Activated T-helper 1 cell treated with anti-CD3 and anti-CD28 coated beads, Interleukin-12 subunit alpha, Interleukin-12 subunit beta, Interleukin-2, Interleukin-4 antibody, amounts not matched to agents 30 ng/mL and 10 ng/mL and 1 ng/mL, durations not matched to agents 14 hours and 24 hours and 36 hours (primary cell): ENCODE measurements at regions not wholly inside any gene's neighbourhood (a gene's known extent, or its start where the extent isn't known, plus 50 kb on each side); places are given as distances from the start of the nearest gene placed in this dataset.

Source experiments
- DNase-seq: peaks from one replicate; pipeline ENCODE4 v3.0.0; 2021; ENCODE audit warnings: low spot score
- H3K27ac Mint-ChIP-seq: one replicate; pipeline ENCODE4 v1.8.0; 2021; ENCODE audit warnings: mild to moderate bottlenecking, mixed read lengths
- H3K27me3 Mint-ChIP-seq: one replicate; pipeline ENCODE4 v1.8.0; 2022; ENCODE audit warnings: mild to moderate bottlenecking, moderate library complexity, mixed read lengths; ENCODE audit not compliant: insufficient read depth
- H3K36me3 Mint-ChIP-seq: one replicate; pipeline ENCODE4 v1.8.0; 2021; ENCODE audit warnings: low read depth, mixed read lengths
- H3K4me1 Mint-ChIP-seq: one replicate; pipeline ENCODE4 v1.8.0; 2021; ENCODE audit warnings: low read depth, mixed read lengths
- H3K4me3 Mint-ChIP-seq: one replicate; pipeline ENCODE4 v1.8.0; 2021; ENCODE audit warnings: mild to moderate bottlenecking, moderate library complexity, mixed read lengths
- H3K9me3 Mint-ChIP-seq: one replicate; pipeline ENCODE4 v1.8.0; 2021; ENCODE audit warnings: mixed read lengths
- intact Hi-C: fragments of 100-400 bp; cut with micrococcal nuclease; formaldehyde crosslinking; loops from one replicate; pipeline ENCODE4 v1.15.1; 2024

- H3K4me1 Mint-ChIP-seq = peaks cover 20% of the 10 kb centered on the region
- H3K27me3 Mint-ChIP-seq = peaks cover 2% of the 10 kb centered on the region
- H3K36me3 Mint-ChIP-seq = peaks cover 14% of the 10 kb centered on the region
- peak overlapping the region; percentile 88 for H3K27ac Mint-ChIP-seq
- peaks cover 29% of the 10 kb centered on the region for H3K9me3 Mint-ChIP-seq
- peak overlapping the region; percentile 61 for H3K4me3 Mint-ChIP-seq
- peak; percentile 24 for DNase-seq
- intact Hi-C loops = loop anchor here (1.0 to 2.0 kb wide), 3 partner anchors 54 to 612 kb away; partner anchors contain the start of genes RANBP6 and UHRF2
These were observed 53.6 kb upstream of the RANBP6 start for GRCh38 chr9:6068983-6069382.

DNA sequence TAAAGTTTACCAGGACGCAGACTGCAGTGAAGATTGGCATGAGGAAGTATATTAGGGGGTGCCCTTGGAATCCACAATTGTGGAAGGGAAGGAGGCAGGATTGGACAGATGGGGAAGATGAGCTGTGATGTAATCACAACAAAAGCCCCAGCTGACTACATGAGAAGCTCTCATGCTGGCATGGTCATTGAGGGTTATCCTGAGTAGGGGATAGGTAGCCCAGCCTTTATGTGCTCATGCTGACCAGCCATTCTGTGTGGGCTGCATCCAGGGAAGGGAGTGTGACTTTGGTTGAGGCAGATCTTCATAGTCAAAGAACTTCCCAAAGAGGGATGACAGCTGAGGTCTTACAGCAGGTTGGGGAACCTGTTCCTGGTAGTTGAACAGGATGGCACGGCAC is 52.0 kb upstream of the RANBP6 start:
- peaks cover 2% of the 10 kb centered on the region for H3K27me3 Mint-ChIP-seq
- peaks cover 29% of the 10 kb centered on the region for H3K9me3 Mint-ChIP-seq
- intact Hi-C loops = no loop called here
- DNase-seq = no peak
- no peak overlapping the region for H3K4me3 Mint-ChIP-seq
- H3K36me3 Mint-ChIP-seq = peaks cover 14% of the 10 kb centered on the region
- peaks cover 26% of the 10 kb centered on the region for H3K4me1 Mint-ChIP-seq
- no peak overlapping the region for H3K27ac Mint-ChIP-seq
